Mesendoderm (in vitro differentiated cells): ENCODE measurements at regions not wholly inside any gene's neighbourhood (a gene's known extent, or its start where the extent isn't known, plus 50 kb on each side); places are given as distances from the start of the nearest gene placed in this dataset.
A peak's percentile ranks its signal among the peaks of the same experiment; 100 is the strongest.

Experiments
- DNase-seq: peaks from one replicate; pipeline ENCODE4 v3.0.0; 2013
- H2AK5ac ChIP-seq: 2 replicates; pipeline ENCODE4 v1.6.1; 2013; ENCODE audit warnings: low read length, inconsistent platforms
- H2BK120ac ChIP-seq: 2 replicates; pipeline ENCODE4 v1.6.1; 2013; ENCODE audit warnings: low read depth, mild to moderate bottlenecking, low read length, moderate library complexity, mixed read lengths
- H2BK15ac ChIP-seq: replicated peaks from 2 replicates; pipeline ENCODE4 v1.6.1; 2013; ENCODE audit warnings: low read depth, mild to moderate bottlenecking, moderate library complexity
- H2BK5ac ChIP-seq: 2 replicates; pipeline ENCODE4 v1.6.1; 2013; ENCODE audit warnings: low read length, inconsistent platforms
- H3K18ac ChIP-seq: 2 replicates; pipeline ENCODE4 v1.6.1; 2013; ENCODE audit warnings: mild to moderate bottlenecking, low read length, mixed read lengths
- H3K23ac ChIP-seq: one replicate; pipeline ENCODE4 v1.6.1; 2013; ENCODE audit warnings: low read length
- H3K27ac ChIP-seq: 2 replicates; pipeline ENCODE4 v1.5.1; 2013; ENCODE audit warnings: low read depth, mild to moderate bottlenecking, inconsistent platforms, low read length, moderate library complexity
- H3K27me3 ChIP-seq: 2 replicates; pipeline ENCODE4 v1.6.1; 2013; ENCODE audit warnings: low read length, control low read depth, mild to moderate bottlenecking, inconsistent platforms; ENCODE audit not compliant: insufficient read depth, poor library complexity
- H3K36me3 ChIP-seq: 2 replicates; pipeline ENCODE4 v1.6.1; 2013; ENCODE audit warnings: low read length, inconsistent platforms; ENCODE audit not compliant: control insufficient read depth, insufficient read depth
- H3K4ac ChIP-seq: one replicate; pipeline ENCODE4 v1.6.1; 2013; ENCODE audit warnings: low read depth, mild to moderate bottlenecking, low read length, moderate library complexity
- H3K4me1 ChIP-seq: 2 replicates; pipeline ENCODE4 v1.6.1; 2013; ENCODE audit warnings: low read depth, low read length, inconsistent platforms; ENCODE audit not compliant: control insufficient read depth
- H3K4me2 ChIP-seq: 2 replicates; pipeline ENCODE4 v1.6.1; 2013; ENCODE audit warnings: low read length
- H3K4me3 ChIP-seq: 2 replicates; pipeline ENCODE4 v1.5.1; 2013; ENCODE audit warnings: mild to moderate bottlenecking, low read length
- H3K56ac ChIP-seq: one replicate; pipeline ENCODE4 v1.6.1; 2013; ENCODE audit warnings: low read length
- H3K79me1 ChIP-seq: 2 replicates; pipeline ENCODE4 v1.6.1; 2013; ENCODE audit warnings: low read length, inconsistent platforms
- H3K79me2 ChIP-seq: 2 replicates; pipeline ENCODE4 v1.6.1; 2013; ENCODE audit warnings: mild to moderate bottlenecking, low read length; ENCODE audit not compliant: control insufficient read depth, insufficient read depth
- H3K9ac ChIP-seq: 2 replicates; pipeline ENCODE4 v1.6.1; 2013; ENCODE audit warnings: low read length, inconsistent platforms
- H4K5ac ChIP-seq: one replicate; pipeline ENCODE4 v1.6.1; 2013; ENCODE audit warnings: low read length
- H4K8ac ChIP-seq: one replicate; pipeline ENCODE4 v1.6.1; 2013; ENCODE audit warnings: low read depth, mild to moderate bottlenecking, control low read depth, low read length, moderate library complexity
- WGBS: extraction: QIAGEN DNeasy Blood & Tissue Kit; methylation state at CpG from one replicate; pipeline ENCODE4 v1.1.7; 2013; ENCODE audit warnings: low lambda C conversion rate, missing lambda C conversion rate; ENCODE audit not compliant: insufficient coverage; ENCODE audit errors: extremely low coverage; 5-methylcytosine and 5-hydroxymethylcytosine counted together

DNA sequence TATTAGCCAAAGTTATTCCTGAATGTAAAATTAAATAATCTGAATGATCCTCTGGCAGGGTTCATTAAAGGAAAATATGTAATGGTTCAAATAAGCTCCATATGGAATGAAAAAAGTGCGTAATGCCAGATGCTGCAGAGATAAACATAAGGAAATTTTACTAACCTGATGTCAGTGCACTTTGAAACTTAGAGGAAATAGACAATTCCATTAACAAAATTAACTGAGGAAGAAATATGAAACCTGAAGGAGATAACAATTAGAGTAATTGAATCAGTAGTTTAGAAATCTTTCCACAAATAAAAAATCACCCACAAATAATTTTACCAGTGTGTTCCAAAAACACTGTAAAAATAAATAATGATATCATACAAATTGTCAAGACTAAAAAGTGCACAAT, 387.5 kb downstream of the GRIA2 start:
- no peak overlapping the region for H3K23ac ChIP-seq
- no peak overlapping the region for H3K4me3 ChIP-seq
- H3K79me2 ChIP-seq = no peaks in the 10 kb centered on the region
- H3K36me3 ChIP-seq = no peaks in the 10 kb centered on the region
- no peak overlapping the region for H3K27ac ChIP-seq
- WGBS = no CpG with 5 or more reads among the region's 1 CpG
- H3K27me3 ChIP-seq = no peaks in the 10 kb centered on the region
- H3K9ac ChIP-seq = no peak overlapping the region
- no peak overlapping the region for H3K4me2 ChIP-seq
- no peak overlapping the region for H2BK120ac ChIP-seq
- no peak overlapping the region for H4K8ac ChIP-seq
- no peak overlapping the region for H2BK15ac ChIP-seq
- no peak overlapping the region for H4K5ac ChIP-seq
- no peak for DNase-seq
- no peak overlapping the region for H3K18ac ChIP-seq
- no peak overlapping the region for H3K4ac ChIP-seq
- no peak overlapping the region for H3K56ac ChIP-seq
- H3K4me1 ChIP-seq = no peaks in the 10 kb centered on the region
- H2BK5ac ChIP-seq = no peak overlapping the region
- no peaks in the 10 kb centered on the region for H3K79me1 ChIP-seq
- H2AK5ac ChIP-seq = no peak overlapping the region

DNA sequence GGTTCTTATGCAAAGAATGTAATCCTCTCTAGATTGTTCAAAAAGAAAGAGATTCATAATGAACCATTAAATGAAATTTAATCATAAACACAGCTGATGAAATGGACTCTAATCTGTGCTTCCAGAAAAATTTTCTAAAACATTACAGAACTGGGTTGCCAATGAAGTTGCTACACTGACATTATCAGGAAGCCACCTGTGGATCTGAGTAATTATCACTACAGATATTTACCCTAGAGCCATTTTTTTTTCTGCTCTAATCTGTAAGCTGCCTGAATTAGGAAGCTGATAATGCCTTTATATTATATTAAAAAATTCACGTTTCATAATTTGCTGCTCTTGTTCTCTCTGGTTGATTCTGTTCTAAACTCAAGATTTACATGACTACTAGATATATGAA, 380.1 kb downstream of the GRIA2 start:
- Histone ChIP-seq H3K79me2 (no peaks in the 10 kb centered on the region), H2BK5ac (no peak overlapping the region), H3K4me1 (peaks cover 2% of the 10 kb centered on the region), H3K56ac (no peak overlapping the region), H3K27ac (no peak overlapping the region), H3K18ac (no peak overlapping the region), H4K5ac (no peak overlapping the region), H3K4me2 (no peak overlapping the region), H2BK15ac (no peak overlapping the region), H3K36me3 (no peaks in the 10 kb centered on the region), H4K8ac (no peak overlapping the region), H2BK120ac (no peak overlapping the region), H3K4ac (no peak overlapping the region), H3K79me1 (no peaks in the 10 kb centered on the region), H3K23ac (no peak overlapping the region), H2AK5ac (no peak overlapping the region), H3K27me3 (no peaks in the 10 kb centered on the region), H3K9ac (no peak overlapping the region), H3K4me3 (no peak overlapping the region)
- DNase-seq = peak; percentile 16
- whole genome bisulfite sequencing = no CpG with 5 or more reads among the region's 1 CpG

DNA sequence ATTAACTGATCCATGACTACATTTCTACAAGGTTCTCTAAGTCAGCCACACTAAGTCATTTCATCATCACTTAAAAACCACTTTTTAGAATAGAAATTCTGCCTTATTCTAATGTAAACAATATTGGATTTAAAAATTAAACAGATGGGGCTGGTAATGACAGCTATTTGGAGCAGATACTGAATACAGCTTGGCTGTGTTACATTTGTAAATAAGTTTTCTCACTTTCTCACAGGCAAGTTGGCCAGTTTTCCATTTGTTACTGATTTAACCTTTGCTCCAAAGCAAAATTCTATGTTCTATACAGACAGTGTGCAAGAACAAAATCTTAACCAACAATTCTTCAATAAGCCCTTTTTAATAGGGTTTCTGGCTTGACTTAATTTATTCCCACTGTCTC, 370.7 kb downstream of the GRIA2 start:
- Histone ChIP-seq H3K4me2 (no peak overlapping the region), H2BK15ac (no peak overlapping the region), H4K5ac (no peak overlapping the region), H2AK5ac (no peak overlapping the region), H3K79me2 (no peaks in the 10 kb centered on the region), H3K4ac (no peak overlapping the region), H3K56ac (no peak overlapping the region), H3K79me1 (no peaks in the 10 kb centered on the region), H3K36me3 (no peaks in the 10 kb centered on the region), H2BK120ac (no peak overlapping the region), H3K4me1 (peaks cover 4% of the 10 kb centered on the region), H3K27me3 (no peaks in the 10 kb centered on the region), H3K27ac (no peak overlapping the region), H4K8ac (no peak overlapping the region), H3K18ac (no peak overlapping the region), H3K4me3 (no peak overlapping the region), H3K9ac (no peak overlapping the region), H2BK5ac (no peak overlapping the region), H3K23ac (no peak overlapping the region)
- no peak for DNase-seq

DNA sequence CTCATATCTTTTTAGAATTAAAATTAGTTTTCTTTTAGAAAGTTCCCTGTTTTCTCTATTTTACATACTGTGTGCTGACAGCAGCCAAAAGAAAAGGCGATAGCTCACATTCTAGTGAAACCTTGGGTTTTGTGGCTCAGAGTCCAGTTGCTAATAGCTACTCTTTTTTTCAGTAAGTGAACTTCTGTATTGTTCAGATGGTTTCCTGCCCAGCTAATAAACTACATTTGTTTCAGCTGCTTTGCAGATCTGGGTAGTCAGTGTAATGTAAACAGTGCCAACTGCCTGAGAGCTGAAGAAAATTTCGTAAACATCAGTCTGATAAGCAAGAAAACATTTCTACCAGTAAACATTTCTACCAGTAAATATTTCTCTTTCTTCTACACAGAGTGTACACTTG, 370.2 kb downstream of the GRIA2 start:
- WGBS = no CpG with 5 or more reads among the region's 2 CpGs
- Histone ChIP-seq H3K4me3 (no peak overlapping the region), H3K4ac (no peak overlapping the region), H3K9ac (no peak overlapping the region), H3K4me1 (peaks cover 4% of the 10 kb centered on the region), H3K79me1 (no peaks in the 10 kb centered on the region), H3K4me2 (no peak overlapping the region), H3K79me2 (no peaks in the 10 kb centered on the region), H3K27ac (no peak overlapping the region), H3K27me3 (no peaks in the 10 kb centered on the region), H4K5ac (no peak overlapping the region), H2BK15ac (no peak overlapping the region), H2AK5ac (no peak overlapping the region), H3K23ac (no peak overlapping the region), H3K36me3 (no peaks in the 10 kb centered on the region), H3K56ac (no peak overlapping the region), H4K8ac (no peak overlapping the region), H2BK5ac (no peak overlapping the region), H2BK120ac (no peak overlapping the region), H3K18ac (no peak overlapping the region)
- no peak for DNase-seq

GRCh38 chr4:157587681-157588423, 367.3 kb downstream of the GRIA2 start:
- Histone ChIP-seq H2BK120ac (no peak overlapping the region), H3K4me1 (peaks cover 2% of the 10 kb centered on the region), H2BK15ac (no peak overlapping the region), H3K79me2 (no peaks in the 10 kb centered on the region), H3K79me1 (no peaks in the 10 kb centered on the region), H3K4ac (no peak overlapping the region), H3K18ac (no peak overlapping the region), H4K8ac (no peak overlapping the region), H3K4me2 (no peak overlapping the region), H3K4me3 (no peak overlapping the region), H3K36me3 (no peaks in the 10 kb centered on the region), H2BK5ac (no peak overlapping the region), H3K56ac (no peak overlapping the region), H2AK5ac (no peak overlapping the region), H3K27ac (no peak overlapping the region), H4K5ac (no peak overlapping the region), H3K9ac (no peak overlapping the region), H3K27me3 (no peaks in the 10 kb centered on the region), H3K23ac (no peak overlapping the region)
- no CpG with 5 or more reads among the region's 5 CpGs for WGBS
- DNase-seq = no peak

- no peak overlapping the region for H2AK5ac ChIP-seq
- no peaks in the 10 kb centered on the region for H3K36me3 ChIP-seq
- no peaks in the 10 kb centered on the region for H3K27me3 ChIP-seq
- H2BK120ac ChIP-seq = no peak overlapping the region
- H3K4me3 ChIP-seq = no peak overlapping the region
- no peak overlapping the region for H3K4me2 ChIP-seq
- H3K18ac ChIP-seq = no peak overlapping the region
- H4K8ac ChIP-seq = no peak overlapping the region
- no peak overlapping the region for H2BK5ac ChIP-seq
- no peak overlapping the region for H3K27ac ChIP-seq
- no peaks in the 10 kb centered on the region for H3K4me1 ChIP-seq
- no peaks in the 10 kb centered on the region for H3K79me2 ChIP-seq
- no peak overlapping the region for H3K23ac ChIP-seq
- WGBS = no CpG with 5 or more reads among the region's 2 CpGs
- no peaks in the 10 kb centered on the region for H3K79me1 ChIP-seq
- no peak overlapping the region for H3K56ac ChIP-seq
- DNase-seq = no peak
- H2BK15ac ChIP-seq = no peak overlapping the region
- no peak overlapping the region for H4K5ac ChIP-seq
- no peak overlapping the region for H3K9ac ChIP-seq
- H3K4ac ChIP-seq = no peak overlapping the region
Observed at GRCh38 chr4:157582141-157582540, 361.6 kb downstream of the GRIA2 start.
